SK-N-SH (cell line): ENCODE measurements at regions not wholly inside any gene's neighbourhood (a gene's known extent, or its start where the extent isn't known, plus 50 kb on each side); places are given as distances from the start of the nearest gene placed in this dataset.

Source experiments
- CTCF ChIA-PET: fragments of 300-600, 350-600 bp; formaldehyde crosslinking; extraction: SDS; loops from one replicate; lab custom pipeline; 2021; lab: Yijun Ruan, JAX
- POLR2A ChIA-PET: fragments of 350-600 bp; sonication (Branson Sonifier 250); formaldehyde crosslinking; extraction: SDS; loops from one replicate; lab custom pipeline; 2020; ENCODE audit warnings: antibody characterized with exemption, inconsistent platforms; lab: Yijun Ruan, JAX
- DNase-seq: peaks from one replicate; pipeline ENCODE4 v3.0.0; 2012
- H2AFZ ChIP-seq: fragments of 200-600 bp; sonication (generic); 2 replicates; pipeline ENCODE4 v1.8.1; 2016; ENCODE audit warnings: antibody characterized with exemption, mild to moderate bottlenecking, low read depth
- H3F3A ChIP-seq: fragments of 200-600 bp; sonication (generic); replicated peaks from 2 replicates; pipeline ENCODE3; 2016; ENCODE audit warnings: antibody characterized with exemption, mild to moderate bottlenecking; ENCODE audit not compliant: insufficient read depth
- H3K27ac ChIP-seq, 2 experiments: fragments of 200-500 bp in 1 of 2; fragments of 200-600 bp in 1 of 2; sonication (Bioruptor generic) in 1 of 2; sonication (generic), shearing (Covaris generic) in 1 of 2; 2 replicates each; pipeline versions ENCODE4 v1.5.1 to v1.6.1; 2014 to 2016; ENCODE audit warnings: low read depth in 2 of 2, inconsistent platforms in 1 of 2, low read length in 1 of 2, mild to moderate bottlenecking in 1 of 2, mixed read lengths in 1 of 2
- H3K27me3 ChIP-seq: fragments of 200-600 bp; sonication (generic), shearing (Covaris generic); 2 replicates; pipeline ENCODE4 v1.6.1; 2016; ENCODE audit warnings: mixed run types; ENCODE audit not compliant: insufficient read depth
- H3K36me3 ChIP-seq, 2 experiments: fragments of 200-500 bp in 1 of 2; fragments of 200-600 bp in 1 of 2; sonication (Bioruptor generic) in 1 of 2; sonication (generic) in 1 of 2; replicated peaks in 1 of 2; 2 replicates each; pipeline versions ENCODE3 to v1.5.1; 2014 to 2016; ENCODE audit warnings: low read length in 1 of 2, mild to moderate bottlenecking in 1 of 2; ENCODE audit not compliant: insufficient read depth in 2 of 2, control insufficient read depth in 1 of 2
- H3K4me1 ChIP-seq, 2 experiments: fragments of 200-500 bp in 1 of 2; fragments of 200-600 bp in 1 of 2; sonication (Bioruptor generic) in 1 of 2; sonication (generic), shearing (Covaris generic) in 1 of 2; 2 replicates each; pipeline versions ENCODE4 v1.5.1 to v1.6.1; 2014 to 2016; ENCODE audit warnings: low read depth in 1 of 2, low read length in 1 of 2, mixed run types in 1 of 2; ENCODE audit not compliant: insufficient read depth in 2 of 2, control insufficient read depth in 1 of 2
- H3K4me2 ChIP-seq: fragments of 200-600 bp; sonication (generic), shearing (Covaris generic); 2 replicates; pipeline ENCODE4 v1.6.1; 2017; ENCODE audit warnings: mixed run types
- H3K4me3 ChIP-seq, 2 experiments: fragments of 200-500 bp in 1 of 2; fragments of 200-600 bp in 1 of 2; sonication (Bioruptor generic) in 1 of 2; sonication (generic), shearing (Covaris generic) in 1 of 2; 2 replicates each; pipeline versions ENCODE4 v1.5.1 to v1.8.1; 2014 to 2016; ENCODE audit warnings: low read depth in 2 of 2, inconsistent platforms in 1 of 2, low read length in 1 of 2, mild to moderate bottlenecking in 1 of 2, mixed read lengths in 1 of 2, moderate library complexity in 1 of 2
- H3K79me2 ChIP-seq: fragments of 200-600 bp; sonication (generic); 2 replicates; pipeline ENCODE4 v1.8.1; 2017; ENCODE audit warnings: mild to moderate bottlenecking; ENCODE audit not compliant: insufficient read depth
- H3K9ac ChIP-seq: fragments of 200-600 bp; sonication (generic); 2 replicates; pipeline ENCODE4 v1.6.1; 2017; ENCODE audit warnings: mixed run types
- H3K9me2 ChIP-seq: fragments of 200-600 bp; sonication (generic); 2 replicates; pipeline ENCODE4 v1.6.1; 2017; ENCODE audit warnings: mixed run types
- H3K9me3 ChIP-seq: fragments of 200-600 bp; sonication (generic); 2 replicates; pipeline ENCODE4 v1.6.1; 2017; ENCODE audit warnings: mixed run types, mild to moderate bottlenecking, moderate library complexity
- H4K20me1 ChIP-seq: fragments of 200-600 bp; sonication (generic); 2 replicates; pipeline ENCODE4 v1.6.1; 2017; ENCODE audit warnings: mild to moderate bottlenecking, mixed run types; ENCODE audit not compliant: insufficient read depth
- CHD2 ChIP-seq: fragments of 150-350 bp; IDR thresholded peaks from 2 replicates; pipeline ENCODE4 v1.6.1; 2018; ENCODE audit warnings: low read length; ENCODE audit not compliant: partially characterized antibody
- FOXM1 ChIP-seq: IDR thresholded peaks from 2 replicates; pipeline ENCODE4 v1.4.0; 2012; ENCODE audit warnings: low read depth, mild to moderate bottlenecking
- POLR2AphosphoS5 ChIP-seq: IDR thresholded peaks from 2 replicates; pipeline ENCODE4 v1.6.1; 2012; ENCODE audit warnings: low read depth, low read length
- RXRA ChIP-seq: IDR thresholded peaks from 2 replicates; pipeline ENCODE4 v1.4.0; 2012; ENCODE audit warnings: low read depth, mild to moderate bottlenecking, borderline replicate concordance
- TAF1 ChIP-seq: IDR thresholded peaks from 2 replicates; pipeline ENCODE4 v1.6.1; 2012; ENCODE audit warnings: low read depth, mild to moderate bottlenecking, low read length, moderate library complexity, borderline replicate concordance
- TCF12 ChIP-seq: IDR thresholded peaks from 2 replicates; pipeline ENCODE4 v1.4.0; 2012
- TEAD4 ChIP-seq: IDR thresholded peaks from 2 replicates; pipeline ENCODE4 v1.4.0; 2012; ENCODE audit warnings: mild to moderate bottlenecking, borderline replicate concordance; ENCODE audit not compliant: insufficient read depth
- WGBS: methylation state at CpG from one replicate; pipeline ENCODE4 v1.1.6; 2017; ENCODE audit warnings: low lambda C conversion rate; 5-methylcytosine and 5-hydroxymethylcytosine counted together
- TF ChIP-seq, protein P1 (sequence below): IDR thresholded peaks from 2 replicates; pipeline ENCODE4 v1.6.1; 2012; ENCODE audit warnings: mild to moderate bottlenecking, low read depth, low read length, moderate library complexity
- TF ChIP-seq, protein P2 (sequence below): IDR thresholded peaks from 2 replicates; pipeline ENCODE4; 2012

DNA sequence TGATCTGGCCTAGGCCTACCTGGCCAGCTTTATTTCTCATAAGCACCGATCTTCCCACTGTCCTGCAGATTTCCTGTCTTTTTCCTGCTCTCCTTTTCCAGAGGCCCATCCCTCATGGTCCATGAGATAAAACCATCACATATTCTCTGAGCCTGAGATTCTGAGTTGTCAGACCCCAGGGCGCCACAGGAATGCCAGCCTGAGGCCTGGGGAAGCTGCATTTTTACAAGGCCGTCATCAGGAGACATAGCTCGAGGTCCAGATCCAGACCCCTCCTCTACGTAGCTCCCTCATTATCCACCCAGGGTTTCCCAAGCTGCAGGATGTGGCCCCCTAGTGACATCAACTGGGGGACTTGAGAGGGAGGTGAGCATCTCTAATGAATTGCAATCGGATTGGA, 204.3 kb downstream of the ATPSCKMT start:
- H3F3A ChIP-seq, result no peaks in the 10 kb centered on the region
- no peak for TF ChIP-seq POLR2AphosphoS5
- POLR2A ChIA-PET, result no interaction called here
- H3K27me3 ChIP-seq, result no peaks in the 10 kb centered on the region
- WGBS, result 32% methylated on average over 6 of the region's 6 CpGs
- H3K36me3 ChIP-seq, result no peaks in the 10 kb centered on the region
- DNase-seq, result no peak
- H3K4me1 ChIP-seq, result no peaks in the 10 kb centered on the region; a peak in 1 of 4 replicates
- no peaks in the 10 kb centered on the region for H3K9me3 ChIP-seq
- H3K9me2 ChIP-seq, result no peaks in the 10 kb centered on the region
- H3K4me3 ChIP-seq, result no peak overlapping the region
- no peaks in the 10 kb centered on the region for H4K20me1 ChIP-seq
- CTCF ChIA-PET, result no interaction called here
- no peak overlapping the region for H3K4me2 ChIP-seq
- H3K79me2 ChIP-seq, result no peaks in the 10 kb centered on the region
- H3K9ac ChIP-seq, result no peak overlapping the region
- H3K27ac ChIP-seq, result no peak overlapping the region
- H2AFZ ChIP-seq, result no peak overlapping the region

DNA sequence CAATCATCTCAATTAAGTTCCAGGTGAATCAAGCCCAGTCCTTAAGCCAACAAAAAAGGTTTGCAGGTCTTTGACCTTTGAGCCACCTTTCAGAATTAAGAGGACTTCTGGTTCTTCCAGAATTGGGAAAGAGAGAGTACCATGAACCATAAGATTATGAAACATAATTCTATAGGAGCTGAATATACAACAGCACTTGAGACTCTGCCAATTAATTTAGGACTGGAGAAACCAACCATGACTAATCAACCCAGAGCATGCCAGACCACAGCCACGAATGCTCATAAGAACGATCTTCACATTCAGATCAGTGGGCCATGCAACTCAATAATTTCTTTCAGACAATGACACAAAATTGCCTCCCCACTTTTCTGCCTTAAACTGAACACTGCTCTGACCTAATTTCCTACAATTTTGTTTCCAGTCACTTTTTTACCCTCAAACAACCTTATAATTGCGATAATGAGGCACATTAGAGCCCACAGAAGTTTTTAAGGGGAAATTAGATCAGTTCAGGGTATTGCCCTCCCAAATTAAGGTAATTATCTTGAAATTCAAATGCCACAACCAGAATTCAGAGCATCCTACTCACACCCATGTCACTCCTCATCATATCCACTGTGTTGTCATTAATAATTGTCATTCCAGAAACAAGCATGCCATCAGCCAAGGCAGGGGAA, 213.4 kb downstream of the ATPSCKMT start:
- Histone ChIP-seq H3K4me3 (no peak overlapping the region), H3K9me3 (no peaks in the 10 kb centered on the region), H3K36me3 (no peaks in the 10 kb centered on the region), H4K20me1 (no peaks in the 10 kb centered on the region), H2AFZ (no peak overlapping the region), H3K4me1 (no peaks in the 10 kb centered on the region; a peak in 1 of 4 replicates), H3K27ac (no peak overlapping the region), H3K27me3 (no peaks in the 10 kb centered on the region), H3K79me2 (no peaks in the 10 kb centered on the region), H3K9me2 (no peaks in the 10 kb centered on the region), H3K4me2 (no peak overlapping the region), H3K9ac (no peak overlapping the region), H3F3A (no peaks in the 10 kb centered on the region)
- TF ChIP-seq TCF12 (no peak), TAF1 (no peak), TEAD4 (no peak), RXRA (no peak)
- ChIA-PET CTCF (no interaction called here), POLR2A (no interaction called here)
- WGBS, result 22% methylated on average over 3 of the region's 3 CpGs
- no peak for DNase-seq

DNA sequence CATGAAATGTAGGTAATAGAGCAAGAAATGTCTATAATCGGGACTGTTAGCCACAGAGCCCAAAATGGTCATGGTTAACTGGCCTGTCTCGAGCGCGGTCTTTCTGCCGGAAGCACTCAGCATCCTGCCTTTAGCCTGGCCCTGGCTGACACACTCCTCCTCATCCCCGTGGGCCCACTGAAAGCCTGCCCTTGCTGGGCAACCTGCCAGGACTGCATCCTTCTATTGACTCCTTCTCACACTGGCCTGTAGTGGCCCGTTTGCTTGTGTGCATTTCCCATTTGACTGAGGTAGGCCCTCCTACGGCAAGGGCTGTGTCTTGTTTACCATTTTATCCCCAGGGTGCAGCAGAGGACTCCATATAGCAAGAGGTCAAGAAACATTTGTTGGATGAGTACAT, 215.7 kb downstream of the ATPSCKMT start:
- CTCF ChIA-PET, result interaction anchor here (1.2 kb wide), 1 partner anchor 47 kb away, joined by 3 read pairs; no protein-coding TSS in a partner anchor
- no peak for DNase-seq
- H2AFZ ChIP-seq, result no peak overlapping the region
- no peaks in the 10 kb centered on the region for H3K79me2 ChIP-seq
- H3K4me1 ChIP-seq, result no peaks in the 10 kb centered on the region; a peak in 1 of 4 replicates
- H3K4me3 ChIP-seq, result no peak overlapping the region
- H3K27ac ChIP-seq, result no peak overlapping the region
- POLR2A ChIA-PET, result no interaction called here
- no peaks in the 10 kb centered on the region for H3K36me3 ChIP-seq
- no peaks in the 10 kb centered on the region for H3F3A ChIP-seq
- no peaks in the 10 kb centered on the region for H4K20me1 ChIP-seq
- H3K27me3 ChIP-seq, result no peaks in the 10 kb centered on the region
- H3K4me2 ChIP-seq, result no peak overlapping the region
- no peaks in the 10 kb centered on the region for H3K9me3 ChIP-seq
- TF ChIP-seq CHD2 (no peak), FOXM1 (no peak)
- TF ChIP-seq, protein P1, sequence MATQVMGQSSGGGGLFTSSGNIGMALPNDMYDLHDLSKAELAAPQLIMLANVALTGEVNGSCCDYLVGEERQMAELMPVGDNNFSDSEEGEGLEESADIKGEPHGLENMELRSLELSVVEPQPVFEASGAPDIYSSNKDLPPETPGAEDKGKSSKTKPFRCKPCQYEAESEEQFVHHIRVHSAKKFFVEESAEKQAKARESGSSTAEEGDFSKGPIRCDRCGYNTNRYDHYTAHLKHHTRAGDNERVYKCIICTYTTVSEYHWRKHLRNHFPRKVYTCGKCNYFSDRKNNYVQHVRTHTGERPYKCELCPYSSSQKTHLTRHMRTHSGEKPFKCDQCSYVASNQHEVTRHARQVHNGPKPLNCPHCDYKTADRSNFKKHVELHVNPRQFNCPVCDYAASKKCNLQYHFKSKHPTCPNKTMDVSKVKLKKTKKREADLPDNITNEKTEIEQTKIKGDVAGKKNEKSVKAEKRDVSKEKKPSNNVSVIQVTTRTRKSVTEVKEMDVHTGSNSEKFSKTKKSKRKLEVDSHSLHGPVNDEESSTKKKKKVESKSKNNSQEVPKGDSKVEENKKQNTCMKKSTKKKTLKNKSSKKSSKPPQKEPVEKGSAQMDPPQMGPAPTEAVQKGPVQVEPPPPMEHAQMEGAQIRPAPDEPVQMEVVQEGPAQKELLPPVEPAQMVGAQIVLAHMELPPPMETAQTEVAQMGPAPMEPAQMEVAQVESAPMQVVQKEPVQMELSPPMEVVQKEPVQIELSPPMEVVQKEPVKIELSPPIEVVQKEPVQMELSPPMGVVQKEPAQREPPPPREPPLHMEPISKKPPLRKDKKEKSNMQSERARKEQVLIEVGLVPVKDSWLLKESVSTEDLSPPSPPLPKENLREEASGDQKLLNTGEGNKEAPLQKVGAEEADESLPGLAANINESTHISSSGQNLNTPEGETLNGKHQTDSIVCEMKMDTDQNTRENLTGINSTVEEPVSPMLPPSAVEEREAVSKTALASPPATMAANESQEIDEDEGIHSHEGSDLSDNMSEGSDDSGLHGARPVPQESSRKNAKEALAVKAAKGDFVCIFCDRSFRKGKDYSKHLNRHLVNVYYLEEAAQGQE, result no peak
- TF ChIP-seq, protein P2, sequence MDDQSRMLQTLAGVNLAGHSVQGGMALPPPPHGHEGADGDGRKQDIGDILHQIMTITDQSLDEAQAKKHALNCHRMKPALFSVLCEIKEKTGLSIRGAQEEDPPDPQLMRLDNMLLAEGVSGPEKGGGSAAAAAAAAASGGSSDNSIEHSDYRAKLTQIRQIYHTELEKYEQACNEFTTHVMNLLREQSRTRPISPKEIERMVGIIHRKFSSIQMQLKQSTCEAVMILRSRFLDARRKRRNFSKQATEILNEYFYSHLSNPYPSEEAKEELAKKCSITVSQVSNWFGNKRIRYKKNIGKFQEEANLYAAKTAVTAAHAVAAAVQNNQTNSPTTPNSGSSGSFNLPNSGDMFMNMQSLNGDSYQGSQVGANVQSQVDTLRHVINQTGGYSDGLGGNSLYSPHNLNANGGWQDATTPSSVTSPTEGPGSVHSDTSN, result no peak
- H3K9ac ChIP-seq, result no peak overlapping the region
- WGBS, result 54% methylated on average over 8 of the region's 8 CpGs
- no peaks in the 10 kb centered on the region for H3K9me2 ChIP-seq
